GM21447 (cell line): ENCODE measurements at regions not wholly inside any gene's neighbourhood (a gene's known extent, or its start where the extent isn't known, plus 50 kb on each side); places are given as distances from the start of the nearest gene placed in this dataset.
"Not testable (repeated sequence)": the region's sequence is repeated elsewhere in the genome, so short reads cannot be mapped to it uniquely, and the experiment has no call there.

Experiments
- ATAC-seq: cut with Tn5 transposase; IDR thresholded peaks from one replicate; pipeline ENCODE4 v1.9.1; 2021; ENCODE audit not compliant: unreplicated experiment

DNA sequence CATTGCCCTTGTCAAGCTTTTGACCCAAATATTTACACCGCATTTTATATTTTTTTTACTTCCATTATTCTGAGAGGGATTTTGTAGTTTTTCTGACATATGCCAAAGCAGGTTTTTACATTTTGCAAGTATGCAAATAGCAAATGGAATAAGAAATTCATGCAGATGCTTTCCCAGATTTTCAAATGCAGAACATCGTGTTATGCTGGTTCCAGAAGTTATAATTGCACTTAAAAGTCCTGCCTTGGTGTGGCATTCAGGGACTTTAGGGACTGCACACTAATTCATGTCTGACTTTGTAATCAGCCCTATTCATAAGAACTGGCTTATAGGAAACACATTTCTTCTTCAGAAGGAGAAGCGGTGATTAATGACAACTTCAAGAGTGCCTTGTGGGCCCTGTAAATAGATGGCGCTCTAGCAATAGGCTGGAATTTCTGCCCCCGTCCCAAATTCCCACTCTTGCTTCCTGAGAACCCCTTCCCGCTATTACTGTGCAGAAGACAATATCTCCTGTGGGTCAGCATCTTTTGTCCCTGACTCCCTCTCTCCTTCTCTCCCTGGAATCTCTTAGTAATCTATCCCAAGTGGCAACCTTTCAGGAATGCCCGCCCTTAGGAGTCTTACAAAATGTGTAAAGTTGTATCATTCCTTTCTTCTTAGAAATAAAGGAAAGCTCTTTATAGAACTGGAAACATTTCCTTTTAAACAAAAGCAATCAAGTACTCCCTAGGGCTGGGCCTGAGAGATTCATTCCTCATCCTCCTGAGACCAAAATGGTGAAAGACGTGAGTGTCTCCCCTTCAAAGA is 264.0 kb downstream of the INHBA start:
- no peak for ATAC-seq

DNA sequence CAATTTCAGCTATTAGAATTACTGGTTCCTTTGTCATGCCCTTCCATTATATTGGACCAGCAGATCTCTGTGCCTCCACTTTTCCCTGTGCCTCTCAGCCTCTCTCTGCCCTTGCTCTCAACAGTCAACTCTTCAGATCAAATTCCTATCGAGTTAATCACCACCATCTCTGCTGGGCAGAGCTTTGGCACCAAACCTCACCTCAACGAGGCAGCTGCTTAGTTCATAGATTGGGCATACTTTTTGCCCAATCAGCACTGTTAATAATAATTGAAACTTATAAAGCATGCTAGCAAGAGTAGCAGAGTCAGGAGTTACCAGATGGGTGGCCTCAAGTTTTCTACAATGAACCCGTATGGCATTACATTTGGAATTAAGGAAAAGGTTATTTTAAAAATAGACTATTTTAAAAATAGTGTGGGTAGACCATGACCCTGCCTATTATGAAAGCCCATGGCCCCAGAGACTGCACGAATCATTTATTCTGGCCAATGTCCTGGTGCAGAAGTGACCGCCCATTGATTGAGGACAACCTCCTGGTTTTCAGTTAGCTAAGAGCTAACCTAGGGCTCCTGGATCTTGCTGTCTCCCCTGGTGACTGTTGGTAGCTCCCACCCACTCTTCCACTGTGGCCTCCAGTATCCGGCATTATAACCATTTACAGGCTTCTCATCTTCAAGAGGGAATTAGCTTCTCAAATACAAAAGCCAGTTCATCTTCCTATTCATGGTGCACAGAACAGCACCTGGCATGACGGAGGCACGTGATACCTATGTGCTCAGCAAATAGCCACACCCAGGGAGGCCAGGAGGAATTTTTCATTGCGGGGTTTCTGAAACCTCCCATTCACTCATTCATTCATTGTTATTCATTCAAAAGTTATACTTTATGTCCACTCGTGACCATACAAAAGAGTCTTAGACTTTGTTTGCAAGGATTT is 265.4 kb downstream of the INHBA start:
- no peak for ATAC-seq

DNA sequence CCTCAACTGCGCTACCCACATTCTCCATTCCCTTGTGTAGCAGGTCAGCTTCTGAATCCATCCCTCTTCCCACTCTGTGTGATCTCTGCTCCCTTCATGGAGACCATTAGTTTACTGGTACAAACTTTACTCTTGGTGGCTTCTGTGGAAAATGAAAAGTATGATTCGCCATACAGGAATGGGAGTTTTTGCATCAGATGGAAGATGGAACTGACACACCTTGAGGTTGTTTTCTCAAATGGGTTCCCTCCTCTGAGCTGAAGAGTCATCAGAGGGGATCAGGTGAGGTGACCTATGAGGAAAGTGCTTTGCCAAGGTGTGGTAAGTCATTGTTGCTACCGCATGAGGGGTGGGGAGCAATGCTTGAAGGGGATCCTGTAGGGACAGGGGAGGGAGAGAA is 266.8 kb downstream of the INHBA start:
- no peak for ATAC-seq

DNA sequence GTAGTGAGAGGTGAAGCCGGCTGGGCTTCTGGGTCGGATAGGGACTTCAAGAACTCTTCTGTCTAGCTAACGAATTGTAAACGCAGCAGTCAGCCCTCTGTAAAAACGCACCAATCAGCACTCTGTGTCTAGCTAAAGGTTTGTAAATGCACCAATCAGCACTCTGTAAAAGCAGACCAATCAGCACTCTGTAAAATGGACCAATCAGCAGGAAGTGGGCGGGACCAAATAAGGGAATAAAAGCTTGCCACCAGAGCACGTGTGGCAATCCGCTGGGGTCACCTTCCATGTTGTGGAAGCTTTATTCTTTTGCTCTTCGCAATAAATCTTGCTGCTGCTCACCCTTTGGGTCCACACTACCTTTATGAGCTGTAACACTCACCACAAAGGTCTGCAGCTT is 267.9 kb downstream of the INHBA start:
- ATAC-seq: not testable (repeated sequence)

DNA sequence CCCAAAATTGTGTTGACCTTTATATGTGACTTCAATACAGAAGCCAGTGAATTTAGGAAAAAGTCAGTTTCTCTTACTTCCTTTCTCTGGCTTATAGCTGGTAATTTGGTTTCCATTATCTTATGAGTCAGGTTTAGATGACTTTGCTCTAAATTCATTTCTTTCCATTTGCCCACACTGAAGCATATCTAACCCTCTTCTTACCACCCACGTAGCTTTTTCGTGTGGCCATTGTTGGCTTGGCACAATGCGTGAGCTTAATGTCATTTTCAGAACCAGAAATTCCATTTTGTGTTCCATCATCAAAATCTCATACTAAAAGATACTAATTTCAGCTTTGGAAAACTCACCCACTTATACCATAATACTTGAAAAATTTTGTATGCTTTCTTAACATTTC is 271.2 kb downstream of the INHBA start:
- ATAC-seq: no peak

DNA sequence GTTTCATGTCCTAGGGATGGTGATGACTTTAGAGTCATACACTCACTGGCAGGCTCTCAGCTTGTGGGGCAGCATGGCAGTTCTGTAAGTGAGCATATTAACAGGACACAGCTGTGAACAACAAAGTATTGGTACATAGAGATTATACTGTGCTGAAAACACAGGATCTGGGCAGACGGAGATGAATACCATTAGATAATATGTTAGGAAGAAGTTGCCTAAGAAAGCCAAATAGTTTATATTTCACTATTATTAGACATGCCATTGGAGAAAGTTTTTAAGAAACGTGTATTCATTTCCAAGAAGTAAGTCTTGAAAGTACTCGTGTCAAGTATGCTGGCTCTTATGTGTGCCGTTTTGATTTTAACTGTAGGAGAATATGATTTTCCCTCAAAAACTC is 274.5 kb downstream of the INHBA start:
- ATAC-seq: no peak

DNA sequence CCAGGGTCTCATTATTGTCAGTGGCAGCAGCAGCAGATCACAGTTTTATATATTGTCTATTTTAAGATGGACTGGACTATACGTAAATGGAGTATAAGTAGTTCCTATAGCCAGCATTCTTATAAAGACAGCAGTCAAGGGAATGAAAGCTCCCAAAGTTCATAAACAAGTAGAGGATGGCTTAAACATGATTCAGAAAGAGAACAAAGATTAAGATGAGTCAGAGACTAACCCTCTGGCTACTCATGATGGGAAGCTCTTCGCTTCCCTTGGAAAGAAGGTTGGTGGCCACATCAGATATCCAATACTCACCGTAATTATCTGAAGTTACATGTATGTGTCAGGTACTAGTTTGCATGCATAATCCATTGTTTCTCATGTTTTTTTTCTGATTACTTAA is 277.0 kb downstream of the INHBA start:
- ATAC-seq: no peak

DNA sequence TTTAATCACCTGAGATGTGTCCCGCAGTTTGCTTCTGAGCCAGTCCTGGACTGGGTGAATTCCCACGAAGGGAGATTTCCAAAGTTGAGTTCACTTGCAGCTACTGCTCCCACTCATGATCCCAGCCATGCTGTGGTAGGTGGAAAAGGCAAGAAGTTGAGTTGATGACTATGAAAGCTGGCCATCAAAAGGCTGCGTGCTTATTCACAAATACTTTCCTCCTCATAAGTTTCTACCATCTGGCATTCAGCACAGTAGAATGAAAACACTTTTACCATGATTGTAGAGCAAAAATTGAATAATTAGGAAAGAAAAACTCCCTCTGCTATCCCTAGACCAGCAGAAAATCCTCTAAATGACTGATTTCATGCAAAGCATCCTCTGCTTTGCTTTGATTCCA is 281.8 kb downstream of the INHBA start:
- ATAC-seq: no peak

DNA sequence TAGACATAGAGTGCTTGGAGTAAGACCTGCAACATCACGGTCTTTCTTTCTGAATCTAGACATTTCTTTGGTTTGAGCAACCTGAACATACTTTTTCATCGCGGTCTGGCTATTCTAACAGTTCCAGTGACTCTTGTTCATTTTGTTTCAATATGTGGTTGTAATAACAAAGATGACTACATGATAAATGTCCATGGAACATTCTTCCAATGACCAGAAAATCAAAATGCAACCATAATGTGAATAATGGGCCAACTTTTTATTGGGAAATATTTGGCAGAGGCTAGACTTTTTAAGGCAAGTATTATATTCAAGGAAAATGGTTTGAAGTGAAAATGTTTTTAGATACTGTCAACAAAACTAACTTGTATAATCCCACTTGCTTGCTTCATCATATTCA is 282.5 kb downstream of the INHBA start:
- ATAC-seq: no peak

DNA sequence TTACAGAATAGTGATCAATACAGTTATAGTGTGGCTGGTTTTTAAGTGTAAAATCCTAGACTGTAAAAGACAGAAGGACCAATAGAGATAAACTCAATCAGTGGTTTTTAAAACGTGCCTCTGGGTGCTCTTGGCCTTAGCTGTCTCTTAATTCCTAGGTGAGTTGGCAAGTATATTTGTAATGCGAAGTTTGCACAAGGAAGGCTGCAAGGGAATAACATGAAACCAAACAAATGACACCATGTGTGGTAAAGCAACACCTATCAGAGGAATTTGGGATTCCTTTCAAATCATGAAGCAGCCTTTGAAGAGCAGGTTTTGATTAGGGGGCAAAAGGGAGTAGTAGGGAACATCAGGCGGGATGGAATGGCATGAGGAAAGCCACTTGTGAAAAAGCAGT is 284.6 kb downstream of the INHBA start:
- no peak for ATAC-seq

DNA sequence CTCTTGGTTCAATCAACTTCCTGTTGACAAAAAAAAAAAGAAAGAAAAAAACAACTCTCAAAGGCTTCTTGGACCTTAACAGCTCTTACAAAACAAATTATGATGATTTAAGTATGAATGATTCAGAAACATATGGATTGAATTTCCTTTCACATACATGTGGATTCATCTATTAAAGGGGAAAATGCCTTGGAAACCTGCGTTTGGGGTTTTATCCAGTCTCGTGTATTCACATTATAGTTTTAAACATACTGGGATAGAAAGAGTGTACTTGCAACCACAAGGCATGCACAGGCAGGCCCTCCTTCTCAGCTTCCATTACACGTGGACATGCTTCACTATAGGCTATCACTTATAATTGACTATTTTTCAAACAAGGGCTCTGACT is 286.7 kb downstream of the INHBA start:
- ATAC-seq: no peak

DNA sequence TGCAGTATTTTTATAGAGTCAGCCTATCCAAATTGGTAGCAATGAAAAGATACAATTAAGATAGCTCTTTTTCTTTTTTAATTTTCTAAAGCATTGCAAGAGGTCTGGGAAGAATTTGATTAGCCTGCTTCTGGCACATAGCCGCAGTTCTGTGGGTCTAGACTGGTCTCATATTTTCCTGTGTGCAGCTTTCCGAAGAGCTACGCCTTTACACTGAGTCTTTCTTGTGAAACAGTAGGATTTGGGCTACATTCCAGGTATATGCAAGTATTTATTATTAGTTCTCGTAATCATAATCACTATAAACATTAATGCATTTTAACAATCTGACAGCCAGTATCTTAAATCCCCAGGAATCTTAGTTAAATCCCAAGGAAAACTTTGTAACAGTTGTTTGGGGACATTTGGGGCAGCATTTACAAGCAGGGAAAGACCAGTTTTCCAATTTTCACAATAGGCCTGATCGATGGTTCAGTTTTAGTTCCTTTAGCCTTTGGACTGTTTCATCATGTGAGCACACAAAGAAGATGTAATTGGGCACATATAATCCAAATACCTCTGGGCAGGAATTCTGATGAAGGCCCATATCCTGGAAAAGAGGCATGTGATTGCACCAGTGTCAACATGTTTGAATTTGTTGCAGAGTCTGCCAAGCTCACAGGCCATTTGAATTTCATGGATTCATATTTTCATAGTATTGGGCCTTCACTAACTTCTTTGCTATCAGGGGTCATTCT is 287.3 kb downstream of the INHBA start:
- ATAC-seq: no peak

DNA sequence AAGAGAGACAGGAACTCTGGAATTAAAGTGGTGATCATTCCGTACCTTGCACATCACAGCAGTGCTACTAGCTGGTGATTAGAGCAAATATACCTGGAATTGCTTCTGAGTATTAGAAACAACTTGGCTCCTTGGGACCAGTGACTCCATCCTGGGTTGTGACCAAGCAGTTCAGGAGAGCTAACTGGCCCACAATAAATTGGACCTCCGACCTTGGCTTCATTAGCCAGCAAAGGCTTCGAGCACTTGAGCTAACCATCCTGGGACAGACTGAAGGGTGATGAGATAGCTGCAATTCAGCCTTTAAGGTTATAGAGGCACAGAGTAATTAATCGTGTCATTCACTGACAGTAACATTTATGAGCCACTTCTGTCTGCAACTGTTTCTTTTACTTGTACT is 287.8 kb downstream of the INHBA start:
- ATAC-seq: no peak

DNA sequence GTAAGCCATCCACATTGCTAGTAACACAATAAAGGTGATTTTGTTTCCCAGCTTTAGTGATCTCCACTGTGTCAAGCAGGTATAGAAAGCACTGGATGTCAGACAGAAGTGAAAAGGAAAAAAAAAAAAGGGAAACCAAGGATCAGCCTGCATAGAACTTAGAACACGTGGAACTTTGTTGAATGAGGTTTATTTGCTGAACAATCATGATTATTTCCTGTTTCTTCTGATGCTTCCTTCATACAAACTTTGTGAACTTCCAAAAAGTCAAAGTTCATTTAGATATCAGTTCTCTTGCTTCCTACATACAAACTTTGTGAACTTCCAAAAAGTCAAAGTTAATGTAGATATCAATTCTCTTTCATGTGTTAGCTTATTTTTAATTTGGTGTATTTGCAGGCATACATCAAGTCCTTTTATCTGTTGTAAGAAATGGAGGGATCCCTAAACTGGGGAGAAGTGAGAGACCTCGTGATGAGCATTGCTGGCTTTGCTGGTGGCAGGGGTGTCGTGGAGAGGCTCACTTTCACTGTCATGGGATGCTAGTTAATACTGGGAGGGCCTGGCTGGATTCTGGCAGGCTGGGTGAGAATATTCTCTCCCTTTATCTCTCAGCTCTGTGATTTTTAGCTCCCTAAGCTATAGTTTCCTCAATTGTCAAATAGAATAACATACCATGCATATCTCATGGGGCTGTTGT is 298.4 kb downstream of the INHBA start:
- ATAC-seq: no peak

DNA sequence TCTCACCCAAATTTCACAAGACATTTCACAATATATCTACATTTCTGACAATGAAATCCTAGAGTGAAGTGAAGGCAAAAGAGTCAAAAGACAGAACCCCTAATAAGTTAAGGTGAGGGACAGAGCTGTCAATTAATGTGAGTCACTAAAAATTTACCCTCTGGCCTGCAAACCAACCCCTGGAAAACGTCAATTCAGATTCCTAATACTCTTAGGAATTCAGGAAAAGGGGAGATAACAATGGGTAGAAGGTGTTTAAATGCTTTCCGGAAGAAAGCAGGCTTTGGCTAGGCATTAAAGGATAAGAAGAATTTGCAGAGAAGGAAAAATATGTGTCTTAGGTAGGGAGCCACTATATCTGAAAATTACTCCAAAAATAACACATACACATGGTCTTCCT is 299.6 kb downstream of the INHBA start:
- ATAC-seq: no peak

DNA sequence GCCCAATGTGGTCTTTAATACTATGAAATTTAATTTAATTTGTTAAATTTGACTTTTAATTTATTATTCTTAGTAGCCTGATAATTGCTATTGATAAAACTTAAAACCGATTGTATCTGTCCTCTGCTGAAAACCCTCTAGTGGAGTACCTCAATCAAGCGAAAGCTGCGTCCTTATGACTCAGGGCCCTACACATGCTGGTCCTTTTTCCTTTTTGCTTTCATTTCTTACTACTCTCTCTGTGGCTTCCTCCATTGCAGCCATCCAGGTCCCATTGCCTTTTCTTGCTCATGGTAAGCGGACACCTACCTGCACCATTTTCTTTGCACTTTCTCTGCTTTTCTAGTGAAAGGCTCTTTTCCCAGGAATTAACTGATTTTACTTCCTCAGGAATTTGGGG is 301.1 kb downstream of the INHBA start:
- ATAC-seq: no peak

DNA sequence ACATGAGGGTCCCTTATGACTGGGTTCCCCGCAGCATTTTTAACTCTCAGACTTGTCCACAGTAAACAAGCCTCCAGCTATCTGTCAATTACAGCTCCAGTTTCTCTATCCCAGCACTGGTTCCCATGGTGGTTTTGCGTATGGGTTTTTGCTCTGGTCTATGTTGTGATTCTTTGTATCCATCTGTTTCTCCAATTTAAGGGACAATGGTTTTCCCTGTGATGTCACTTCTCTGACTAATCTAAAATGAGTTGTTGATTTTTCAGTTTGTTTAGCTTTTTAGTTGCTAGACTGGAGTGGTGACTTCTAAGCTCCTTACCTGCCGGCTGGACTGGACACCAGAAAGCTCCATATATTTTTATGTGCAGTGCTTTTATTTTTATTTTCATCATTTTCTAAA is 303.7 kb downstream of the INHBA start:
- no peak for ATAC-seq

DNA sequence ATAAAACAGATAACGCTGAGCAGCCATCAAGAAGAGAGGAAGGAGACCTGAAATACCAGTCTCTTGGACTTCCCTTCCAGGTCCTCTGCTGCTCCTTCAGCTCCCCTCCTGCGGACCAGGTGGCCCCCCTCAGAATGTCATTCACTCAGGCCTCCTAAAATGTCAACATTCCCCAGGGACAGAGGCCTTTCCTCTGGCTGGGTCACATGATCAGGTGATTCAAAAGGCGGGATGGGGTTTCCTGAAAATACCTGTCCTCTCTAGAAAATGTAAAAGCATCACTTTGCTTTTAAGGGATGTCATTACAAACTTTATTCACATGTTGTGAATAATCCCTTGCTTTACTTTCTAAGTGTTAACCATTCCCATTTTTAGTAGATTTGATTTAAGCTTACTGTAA is 311.1 kb downstream of the INHBA start:
- no peak for ATAC-seq

DNA sequence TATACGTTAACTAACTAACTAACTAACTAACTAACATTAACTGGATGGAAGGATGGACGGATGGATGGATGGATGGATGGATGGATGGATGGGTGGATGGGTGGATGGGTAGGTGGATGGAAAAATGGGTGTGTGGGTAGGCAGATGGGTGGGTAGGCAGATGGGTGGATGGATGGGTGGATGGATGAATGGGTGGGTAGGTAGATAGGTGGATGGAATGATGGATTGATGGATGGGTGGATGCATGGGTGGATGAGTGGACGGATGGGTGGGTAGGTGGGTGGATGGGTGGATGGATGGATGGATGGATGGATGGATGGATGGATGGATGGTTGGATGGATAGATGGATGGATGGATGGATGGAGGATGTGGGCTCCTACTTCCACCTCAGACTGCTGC is 314.0 kb downstream of the INHBA start:
- ATAC-seq: not testable (repeated sequence)

DNA sequence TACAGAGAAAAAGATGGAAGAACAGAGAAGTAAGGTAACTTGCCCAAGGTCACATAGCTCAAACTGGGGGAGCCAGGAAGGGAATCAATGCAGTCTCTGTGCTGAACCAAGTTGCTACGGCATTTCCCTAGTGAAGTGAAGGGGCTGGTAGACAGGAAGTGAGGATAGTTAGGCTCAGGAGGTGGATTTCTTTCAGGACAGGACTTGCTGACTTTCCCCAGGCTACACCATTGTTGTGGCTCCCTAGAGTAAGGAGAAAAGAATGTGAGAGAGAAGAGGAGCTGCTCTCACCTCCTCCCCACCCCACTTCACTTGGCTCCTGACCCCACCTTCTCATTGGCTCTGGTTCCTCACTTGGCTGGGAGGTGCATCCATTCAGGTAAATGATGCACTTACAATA is 316.9 kb downstream of the INHBA start:
- no peak for ATAC-seq

DNA sequence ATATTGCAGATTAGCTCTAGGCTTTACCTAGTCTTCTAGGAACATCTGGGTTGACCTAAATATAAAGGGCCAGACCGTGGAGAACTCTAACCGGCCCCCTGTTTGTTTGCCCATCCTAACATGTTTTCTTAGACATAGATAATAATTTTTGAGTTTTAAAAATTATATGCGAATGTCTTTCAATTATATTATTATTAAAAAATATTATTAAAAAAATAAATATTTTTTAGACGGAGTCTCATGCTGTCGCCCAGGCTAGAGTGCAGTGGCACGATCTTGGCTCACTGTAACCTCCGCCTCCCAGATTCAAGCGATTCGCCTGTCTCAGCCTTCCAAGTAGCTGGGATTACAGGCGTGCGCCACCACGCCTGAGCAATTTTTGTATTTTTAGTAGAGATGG is 318.5 kb downstream of the INHBA start:
- ATAC-seq: no peak
